ENCODE measurements at regions not wholly inside any gene's neighbourhood (a gene's known extent, or its start where the extent isn't known, plus 50 kb on each side); places are given as distances from the start of the nearest gene placed in this dataset.

GRCh38 chr4:180808862-180809261, 1434.3 kb upstream of the TENM3 start:
- TF ChIP-seq, protein P1, sequence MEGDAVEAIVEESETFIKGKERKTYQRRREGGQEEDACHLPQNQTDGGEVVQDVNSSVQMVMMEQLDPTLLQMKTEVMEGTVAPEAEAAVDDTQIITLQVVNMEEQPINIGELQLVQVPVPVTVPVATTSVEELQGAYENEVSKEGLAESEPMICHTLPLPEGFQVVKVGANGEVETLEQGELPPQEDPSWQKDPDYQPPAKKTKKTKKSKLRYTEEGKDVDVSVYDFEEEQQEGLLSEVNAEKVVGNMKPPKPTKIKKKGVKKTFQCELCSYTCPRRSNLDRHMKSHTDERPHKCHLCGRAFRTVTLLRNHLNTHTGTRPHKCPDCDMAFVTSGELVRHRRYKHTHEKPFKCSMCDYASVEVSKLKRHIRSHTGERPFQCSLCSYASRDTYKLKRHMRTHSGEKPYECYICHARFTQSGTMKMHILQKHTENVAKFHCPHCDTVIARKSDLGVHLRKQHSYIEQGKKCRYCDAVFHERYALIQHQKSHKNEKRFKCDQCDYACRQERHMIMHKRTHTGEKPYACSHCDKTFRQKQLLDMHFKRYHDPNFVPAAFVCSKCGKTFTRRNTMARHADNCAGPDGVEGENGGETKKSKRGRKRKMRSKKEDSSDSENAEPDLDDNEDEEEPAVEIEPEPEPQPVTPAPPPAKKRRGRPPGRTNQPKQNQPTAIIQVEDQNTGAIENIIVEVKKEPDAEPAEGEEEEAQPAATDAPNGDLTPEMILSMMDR (IDR thresholded peaks at IDR 0.05 in 8 of 11, conservative IDR thresholded peaks at IDR 0.05 in 3 of 11): no peak
- no peak for TF ChIP-seq POLR2AphosphoS5 (IDR thresholded peaks at IDR 0.05)
- TF ChIP-seq POLR2A (IDR thresholded peaks at IDR 0.05): no peak
